GM12878 (cell line): ENCODE measurements at regions not wholly inside any gene's neighbourhood (a gene's known extent, or its start where the extent isn't known, plus 50 kb on each side); places are given as distances from the start of the nearest gene placed in this dataset.

Experiments
- ATAC-seq: fragments of 200-7000 bp; cut with Tn5 transposase; 3 replicates; pipeline ENCODE4 v1.9.1; 2020; ENCODE audit warnings: mild to moderate bottlenecking, moderate library complexity
- BruUV-seq: library from RNA; stranded (reverse); fragments of 400-500 nt; replicated peaks from 2 replicates; lab custom pipeline; 2021; lab: Mats Ljungman, UMichigan
- CTCF ChIA-PET: fragments of 300-600 bp; sonication (Branson Sonifier 250); formaldehyde crosslinking; extraction: SDS; loops from one replicate; lab custom pipeline; 2021; ENCODE audit warnings: inconsistent platforms; lab: Yijun Ruan, JAX
- POLR2A ChIA-PET: fragments of 350-600 bp; formaldehyde crosslinking; extraction: SDS; loops from one replicate; lab custom pipeline; 2021; ENCODE audit warnings: inconsistent platforms; lab: Charles Lee
- RAD21 ChIA-PET: fragments of 300-600 bp; sonication (Branson Sonifier 250); formaldehyde crosslinking; loops from one replicate; lab custom pipeline; 2023; ENCODE audit warnings: antibody characterized with exemption; ENCODE audit not compliant: unreplicated experiment; lab: Charles Lee
- SMC1A ChIA-PET: fragments of 300-600 bp; sonication (Branson Sonifier 250); formaldehyde crosslinking; loops from one replicate; lab custom pipeline; 2023; ENCODE audit not compliant: unreplicated experiment, uncharacterized antibody; lab: Charles Lee
- DNase-seq: peaks from one replicate; pipeline ENCODE4 v3.0.0-alpha.2; 2011; ENCODE audit warnings: low read depth, low spot score
- FAIRE-seq: peaks from 3 replicates; lab custom pipeline; 2011; peaks lifted over from hg19 to GRCh38; lab: Jason Lieb, UNC
- H2AFZ ChIP-seq: 2 replicates; pipeline ENCODE4 v1.6.0; 2011; ENCODE audit warnings: low read depth, low read length, control low read depth; ENCODE audit not compliant: control insufficient read depth
- H3K27ac ChIP-seq: 2 replicates; pipeline ENCODE4 v1.5.1; 2011; ENCODE audit warnings: control low read depth; ENCODE audit not compliant: control insufficient read depth, insufficient read depth
- H3K27me3 ChIP-seq, 2 experiments: replicated peaks in 1 of 2; 2 replicates each; pipeline versions ENCODE4 v1.6.0 to v1.6.1; 2011; ENCODE audit warnings: low read length in 1 of 2; ENCODE audit not compliant: control insufficient read depth in 2 of 2, insufficient read depth in 2 of 2
- H3K36me3 ChIP-seq, 2 experiments: 2 replicates each; pipeline ENCODE4 v1.5.1; 2011; ENCODE audit warnings: low read length in 1 of 2; ENCODE audit not compliant: control insufficient read depth in 2 of 2, insufficient read depth in 2 of 2
- H3K4me1 ChIP-seq: 2 replicates; pipeline ENCODE4 v1.6.1; 2011; ENCODE audit warnings: mild to moderate bottlenecking, low read length, moderate library complexity, mixed read lengths; ENCODE audit not compliant: control insufficient read depth, insufficient read depth
- H3K4me2 ChIP-seq: 2 replicates; pipeline ENCODE4 v1.6.0; 2011; ENCODE audit warnings: control low read depth; ENCODE audit not compliant: control insufficient read depth, insufficient read depth
- H3K4me3 ChIP-seq: fragments of 200-600 bp; sonication (generic); 2 replicates; pipeline ENCODE4 v1.5.1; 2016
- H3K79me2 ChIP-seq: 2 replicates; pipeline ENCODE4 v1.6.0; 2011; ENCODE audit warnings: low read length; ENCODE audit not compliant: control insufficient read depth, insufficient read depth
- H3K9ac ChIP-seq: 2 replicates; pipeline ENCODE4 v1.8.0; 2011; ENCODE audit warnings: low read length, control low read depth, mixed read lengths; ENCODE audit not compliant: control insufficient read depth, insufficient read depth
- H3K9me3 ChIP-seq: replicated peaks from 3 replicates; pipeline ENCODE4 v1.5.1; 2011; ENCODE audit warnings: mild to moderate bottlenecking, low read length; ENCODE audit not compliant: control insufficient read depth, insufficient read depth
- H4K20me1 ChIP-seq: 2 replicates; pipeline ENCODE4 v1.6.0; 2011; ENCODE audit not compliant: control insufficient read depth, insufficient read depth
- DPF2 ChIP-seq: fragments of 450-650 bp; IDR thresholded peaks from 2 replicates; pipeline ENCODE4 v1.6.1; 2017; ENCODE audit warnings: mild to moderate bottlenecking
- GATAD2B ChIP-seq: fragments of 450-650 bp; conservative IDR thresholded peaks from 2 replicates; pipeline ENCODE4 v1.6.1; 2017; ENCODE audit warnings: low read depth, mild to moderate bottlenecking, moderate library complexity
- HDGF ChIP-seq: fragments of 450-650 bp; IDR thresholded peaks from 2 replicates; pipeline ENCODE4 v1.6.1; 2016; ENCODE audit warnings: antibody characterized with exemption
- JUNB ChIP-seq: IDR thresholded peaks from 2 replicates; pipeline ENCODE4 v1.6.1; 2016; ENCODE audit warnings: antibody characterized with exemption, mild to moderate bottlenecking
- KAT2A ChIP-seq: conservative IDR thresholded peaks from 2 replicates; pipeline ENCODE4 v1.6.1; 2011; ENCODE audit warnings: low read depth, low read length; ENCODE audit not compliant: control insufficient read depth
- KLF5 ChIP-seq: fragments of 450-650 bp; IDR thresholded peaks from 2 replicates; pipeline ENCODE4 v1.6.1; 2014; ENCODE audit warnings: mild to moderate bottlenecking; ENCODE audit not compliant: partially characterized antibody
- NKRF ChIP-seq: fragments of 450-650 bp; conservative IDR thresholded peaks from 2 replicates; pipeline ENCODE4 v1.6.1; 2017; ENCODE audit warnings: mild to moderate bottlenecking, moderate library complexity
- NR2C2 ChIP-seq: IDR thresholded peaks from 2 replicates; pipeline ENCODE4 v1.6.1; 2011; ENCODE audit warnings: borderline replicate concordance, low read depth; ENCODE audit not compliant: control insufficient read depth, insufficient read length
- NR2F1 ChIP-seq: fragments of 450-650 bp; conservative IDR thresholded peaks from 2 replicates; pipeline ENCODE4 v1.6.1; 2017; ENCODE audit warnings: mild to moderate bottlenecking
- PAX8 ChIP-seq: fragments of 450-650 bp; IDR thresholded peaks from 2 replicates; pipeline ENCODE4 v1.6.1; 2017; ENCODE audit warnings: mild to moderate bottlenecking, moderate library complexity
- SMAD5 ChIP-seq: IDR thresholded peaks from 2 replicates; pipeline ENCODE4 v1.6.1; 2016; ENCODE audit warnings: antibody characterized with exemption, low read depth
- SRF ChIP-seq, 2 experiments: IDR thresholded peaks; 2 replicates each; pipeline ENCODE4 v1.6.1; 2011; ENCODE audit warnings: low read depth in 2 of 2, low read length in 2 of 2, mild to moderate bottlenecking in 1 of 2, moderate library complexity in 1 of 2
- TCF7 ChIP-seq: IDR thresholded peaks from 2 replicates; pipeline ENCODE4 v1.6.1; 2014; ENCODE audit warnings: antibody characterized with exemption, borderline replicate concordance
- ZNF207 ChIP-seq: fragments of 450-650 bp; IDR thresholded peaks from 2 replicates; pipeline ENCODE4 v1.6.1; 2014; ENCODE audit warnings: antibody characterized with exemption, mild to moderate bottlenecking, borderline replicate concordance
- WGBS: methylation state at CpG from one replicate; pipeline ENCODE4 v1.1.6; 2016; ENCODE audit warnings: low lambda C conversion rate; ENCODE audit not compliant: insufficient replicate concordance, insufficient coverage; ENCODE audit errors: missing lambda C conversion rate; 5-methylcytosine and 5-hydroxymethylcytosine counted together
- in situ Hi-C: fragments of 300-500 bp; cut with MboI; formaldehyde crosslinking; loops from 9 replicates; pipeline ENCODE4 v1.14.3; 2018; ENCODE audit warnings: mixed read lengths
- intact Hi-C: fragments of 100-400 bp; cut with micrococcal nuclease; formaldehyde crosslinking; loops from one replicate; pipeline ENCODE4 v1.14.2; 2022; ENCODE audit not compliant: unreplicated experiment
- TF ChIP-seq, protein P1 (sequence below): fragments of 450-650 bp; IDR thresholded peaks from 2 replicates; pipeline ENCODE4 v1.6.1; 2018; ENCODE audit warnings: borderline replicate concordance, mild to moderate bottlenecking; ENCODE audit not compliant: partially characterized antibody
- TF ChIP-seq, protein P2 (sequence below): IDR thresholded peaks from 2 replicates; pipeline ENCODE4 v1.6.1; 2012; ENCODE audit warnings: mild to moderate bottlenecking, low read depth, low read length

DNA sequence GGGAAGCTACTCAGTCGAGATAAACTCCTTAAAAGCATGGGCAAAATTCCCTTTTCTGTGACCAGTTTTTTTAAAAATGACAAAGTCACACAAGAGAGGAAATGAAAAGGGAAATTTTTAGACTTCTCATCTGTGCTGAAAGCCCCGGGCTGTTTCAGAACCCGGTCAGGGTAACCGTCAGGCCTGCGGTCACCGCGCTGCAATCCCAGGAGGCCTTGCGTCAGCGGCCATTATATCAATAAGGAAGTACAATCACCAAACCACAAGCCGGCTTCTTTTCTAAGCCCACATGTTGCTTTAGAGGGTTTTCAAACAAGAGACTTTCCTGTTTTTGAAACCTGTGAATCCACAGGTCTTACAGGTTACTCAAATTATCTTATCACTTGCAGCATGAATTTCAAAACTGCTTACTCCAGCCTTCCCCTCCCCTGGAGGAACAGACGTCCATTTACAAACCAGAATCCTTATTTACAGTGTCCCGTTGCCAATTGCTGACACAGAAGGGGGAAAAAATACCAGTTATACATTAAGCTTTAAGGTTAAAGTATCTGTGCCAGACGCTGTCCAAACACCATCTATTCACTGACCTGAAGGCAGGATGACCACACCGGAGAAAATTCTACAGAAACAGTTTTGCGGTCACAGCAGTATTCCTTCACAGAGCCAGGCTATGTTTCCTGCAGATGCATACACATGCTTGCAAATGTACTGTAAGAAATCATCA is 165.3 kb downstream of the TOMM20 start:
- ChIA-PET POLR2A (interaction anchor here (0.6 to 12.0 kb wide), 14 partner anchors 9 to 363 kb away, joined by 3 to 108 read pairs (median 4); no protein-coding TSS in a partner anchor), SMC1A (interaction anchor here (0.6 to 7.3 kb wide), 40 partner anchors 9 to 468 kb away, joined by 3 to 164 read pairs (median 5); no protein-coding TSS in a partner anchor), CTCF (interaction anchor here (0.9 to 3.4 kb wide), 16 partner anchors 8 to 468 kb away, joined by 3 to 16 read pairs (median 4); no protein-coding TSS in a partner anchor), RAD21 (interaction anchor here (0.7 to 14.4 kb wide), 32 partner anchors 7 to 464 kb away, joined by 3 to 258 read pairs (median 6); partner anchors contain the start of gene IRF2BP2)
- peak; percentile 79 for ATAC-seq
- peak; percentile 13 for FAIRE-seq
- H3K27me3 ChIP-seq = no peaks in the 10 kb centered on the region
- peak overlapping the region; percentile 82 for H3K9ac ChIP-seq
- no peaks in the 10 kb centered on the region for H3K79me2 ChIP-seq
- H3K36me3 ChIP-seq = no peaks in the 10 kb centered on the region
- H3K9me3 ChIP-seq = no peaks in the 10 kb centered on the region
- H2AFZ ChIP-seq = no peak overlapping the region; the same call in 1 of the 2 replicates
- peak overlapping the region; percentile 88 for H3K4me2 ChIP-seq
- peak overlapping the region; percentile 96 for H3K27ac ChIP-seq
- BruUV-seq = no TSS peak
- H3K4me1 ChIP-seq = peaks cover 59% of the 10 kb centered on the region
- H4K20me1 ChIP-seq = no peaks in the 10 kb centered on the region
- intact Hi-C loops = loop anchor here (1.0 to 2.0 kb wide), 11 partner anchors 8 to 355 kb away; no protein-coding TSS in a partner anchor
- WGBS = 10% methylated on average over 15 of the region's 15 CpGs
- in situ Hi-C loops = no loop called here
- peak; percentile 97 for DNase-seq
- H3K4me3 ChIP-seq = peak overlapping the region; percentile 45; the same call in 1 of the 2 replicates
- peak; percentile 65; the same call in 1 of the 2 replicates for TF ChIP-seq SMAD5
- no peak for TF ChIP-seq SRF (IDR thresholded peaks at IDR 0.05; ENCODE audit: low read depth in 2 of 2, low read length in 2 of 2)
- peak; percentile 54 for TF ChIP-seq JUNB
- no peak for TF ChIP-seq NR2C2
- no peak; the same call in none of the 2 replicates for TF ChIP-seq DPF2
- TF ChIP-seq KAT2A = no peak
- no peak for TF ChIP-seq ZNF207
- peak; percentile 17; the same call in 1 of the 2 replicates for TF ChIP-seq TCF7
- TF ChIP-seq, protein P1, sequence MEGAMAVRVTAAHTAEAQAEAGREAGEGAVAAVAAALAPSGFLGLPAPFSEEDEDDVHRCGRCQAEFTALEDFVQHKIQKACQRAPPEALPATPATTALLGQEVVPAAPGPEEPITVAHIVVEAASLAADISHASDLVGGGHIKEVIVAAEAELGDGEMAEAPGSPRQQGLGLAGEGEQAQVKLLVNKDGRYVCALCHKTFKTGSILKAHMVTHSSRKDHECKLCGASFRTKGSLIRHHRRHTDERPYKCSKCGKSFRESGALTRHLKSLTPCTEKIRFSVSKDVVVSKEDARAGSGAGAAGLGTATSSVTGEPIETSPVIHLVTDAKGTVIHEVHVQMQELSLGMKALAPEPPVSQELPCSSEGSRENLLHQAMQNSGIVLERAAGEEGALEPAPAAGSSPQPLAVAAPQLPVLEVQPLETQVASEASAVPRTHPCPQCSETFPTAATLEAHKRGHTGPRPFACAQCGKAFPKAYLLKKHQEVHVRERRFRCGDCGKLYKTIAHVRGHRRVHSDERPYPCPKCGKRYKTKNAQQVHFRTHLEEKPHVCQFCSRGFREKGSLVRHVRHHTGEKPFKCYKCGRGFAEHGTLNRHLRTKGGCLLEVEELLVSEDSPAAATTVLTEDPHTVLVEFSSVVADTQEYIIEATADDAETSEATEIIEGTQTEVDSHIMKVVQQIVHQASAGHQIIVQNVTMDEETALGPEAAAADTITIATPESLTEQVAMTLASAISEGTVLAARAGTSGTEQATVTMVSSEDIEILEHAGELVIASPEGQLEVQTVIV = no peak
- TF ChIP-seq, protein P2, sequence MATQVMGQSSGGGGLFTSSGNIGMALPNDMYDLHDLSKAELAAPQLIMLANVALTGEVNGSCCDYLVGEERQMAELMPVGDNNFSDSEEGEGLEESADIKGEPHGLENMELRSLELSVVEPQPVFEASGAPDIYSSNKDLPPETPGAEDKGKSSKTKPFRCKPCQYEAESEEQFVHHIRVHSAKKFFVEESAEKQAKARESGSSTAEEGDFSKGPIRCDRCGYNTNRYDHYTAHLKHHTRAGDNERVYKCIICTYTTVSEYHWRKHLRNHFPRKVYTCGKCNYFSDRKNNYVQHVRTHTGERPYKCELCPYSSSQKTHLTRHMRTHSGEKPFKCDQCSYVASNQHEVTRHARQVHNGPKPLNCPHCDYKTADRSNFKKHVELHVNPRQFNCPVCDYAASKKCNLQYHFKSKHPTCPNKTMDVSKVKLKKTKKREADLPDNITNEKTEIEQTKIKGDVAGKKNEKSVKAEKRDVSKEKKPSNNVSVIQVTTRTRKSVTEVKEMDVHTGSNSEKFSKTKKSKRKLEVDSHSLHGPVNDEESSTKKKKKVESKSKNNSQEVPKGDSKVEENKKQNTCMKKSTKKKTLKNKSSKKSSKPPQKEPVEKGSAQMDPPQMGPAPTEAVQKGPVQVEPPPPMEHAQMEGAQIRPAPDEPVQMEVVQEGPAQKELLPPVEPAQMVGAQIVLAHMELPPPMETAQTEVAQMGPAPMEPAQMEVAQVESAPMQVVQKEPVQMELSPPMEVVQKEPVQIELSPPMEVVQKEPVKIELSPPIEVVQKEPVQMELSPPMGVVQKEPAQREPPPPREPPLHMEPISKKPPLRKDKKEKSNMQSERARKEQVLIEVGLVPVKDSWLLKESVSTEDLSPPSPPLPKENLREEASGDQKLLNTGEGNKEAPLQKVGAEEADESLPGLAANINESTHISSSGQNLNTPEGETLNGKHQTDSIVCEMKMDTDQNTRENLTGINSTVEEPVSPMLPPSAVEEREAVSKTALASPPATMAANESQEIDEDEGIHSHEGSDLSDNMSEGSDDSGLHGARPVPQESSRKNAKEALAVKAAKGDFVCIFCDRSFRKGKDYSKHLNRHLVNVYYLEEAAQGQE = no peak
- no peak for TF ChIP-seq PAX8
- peak; percentile 56 for TF ChIP-seq GATAD2B
- TF ChIP-seq NKRF = peak; percentile 61; the same call in 1 of the 2 replicates
- peak; percentile 94 for TF ChIP-seq KLF5
- TF ChIP-seq NR2F1 = peak; percentile 77
- TF ChIP-seq HDGF = no peak
